ENCODE measurements at regions not wholly inside any gene's neighbourhood (a gene's known extent, or its start where the extent isn't known, plus 50 kb on each side); places are given as distances from the start of the nearest gene placed in this dataset.

GRCh38 chr2:106961328-106961727, 75.4 kb upstream of the ST6GAL2 start:
- H3K4me3 ChIP-seq (ENCODE audit: low read length) = no peak overlapping the region
- no peaks in the 10 kb centered on the region for H3K36me3 ChIP-seq (ENCODE audit: insufficient read depth, low read length)
- no peak overlapping the region for H3K4me2 ChIP-seq (ENCODE audit: low read length)
- no peak overlapping the region for H3K9ac ChIP-seq (ENCODE audit: low read depth, low read length)
- H3K9me3 ChIP-seq (replicated peaks; ENCODE audit: low read length) = no peaks in the 10 kb centered on the region
- no peaks in the 10 kb centered on the region for H3K4me1 ChIP-seq (ENCODE audit: control insufficient read depth, insufficient read depth, low read length)
- H3K27me3 ChIP-seq (ENCODE audit: control insufficient read depth, insufficient read depth, low read length) = no peaks in the 10 kb centered on the region

- no peaks in the 10 kb centered on the region for H3K9me3 ChIP-seq (replicated peaks; ENCODE audit: low read length)
- no peaks in the 10 kb centered on the region for H3K27me3 ChIP-seq (ENCODE audit: control insufficient read depth, insufficient read depth, low read length)
- H3K4me3 ChIP-seq (ENCODE audit: low read length) = no peak overlapping the region
- no peaks in the 10 kb centered on the region for H3K4me1 ChIP-seq (ENCODE audit: control insufficient read depth, insufficient read depth, low read length)
- H3K9ac ChIP-seq (ENCODE audit: low read depth, low read length) = no peak overlapping the region
- no peaks in the 10 kb centered on the region for H3K36me3 ChIP-seq (ENCODE audit: insufficient read depth, low read length)
- no peak overlapping the region for H3K4me2 ChIP-seq (ENCODE audit: low read length)
Measured at GRCh38 chr2:106963156-106963555, 77.2 kb upstream of the ST6GAL2 start.

- Histone ChIP-seq H3K36me3 (ENCODE audit: insufficient read depth, low read length) (no peaks in the 10 kb centered on the region), H3K4me1 (ENCODE audit: control insufficient read depth, insufficient read depth, low read length) (no peaks in the 10 kb centered on the region), H3K9me3 (replicated peaks; ENCODE audit: low read length) (no peaks in the 10 kb centered on the region), H3K4me2 (ENCODE audit: low read length) (no peak overlapping the region), H3K4me3 (ENCODE audit: low read length) (no peak overlapping the region), H3K27me3 (ENCODE audit: control insufficient read depth, insufficient read depth, low read length) (no peaks in the 10 kb centered on the region), H3K9ac (ENCODE audit: low read depth, low read length) (no peak overlapping the region)
Measured at GRCh38 chr2:106963893-106964292, 77.9 kb upstream of the ST6GAL2 start.

- Histone ChIP-seq H3K9me3 (replicated peaks; ENCODE audit: low read length) (no peaks in the 10 kb centered on the region), H3K4me1 (ENCODE audit: control insufficient read depth, insufficient read depth, low read length) (peaks cover 7% of the 10 kb centered on the region), H3K4me3 (ENCODE audit: low read length) (no peak overlapping the region), H3K9ac (ENCODE audit: low read depth, low read length) (no peak overlapping the region), H3K27me3 (ENCODE audit: control insufficient read depth, insufficient read depth, low read length) (no peaks in the 10 kb centered on the region), H3K36me3 (ENCODE audit: insufficient read depth, low read length) (no peaks in the 10 kb centered on the region), H3K4me2 (ENCODE audit: low read length) (no peak overlapping the region)
Measured at GRCh38 chr2:106965611-106966010, 79.6 kb upstream of the ST6GAL2 start.

GRCh38 chr2:106969777-106970176, 83.8 kb upstream of the ST6GAL2 start:
- Histone ChIP-seq H3K27me3 (ENCODE audit: control insufficient read depth, insufficient read depth, low read length) (no peaks in the 10 kb centered on the region), H3K9me3 (replicated peaks; ENCODE audit: low read length) (no peaks in the 10 kb centered on the region), H3K9ac (ENCODE audit: low read depth, low read length) (no peak overlapping the region), H3K4me3 (ENCODE audit: low read length) (no peak overlapping the region), H3K36me3 (ENCODE audit: insufficient read depth, low read length) (no peaks in the 10 kb centered on the region), H3K4me2 (ENCODE audit: low read length) (no peak overlapping the region), H3K4me1 (ENCODE audit: control insufficient read depth, insufficient read depth, low read length) (peaks cover 18% of the 10 kb centered on the region)

- H3K27me3 ChIP-seq (ENCODE audit: control insufficient read depth, insufficient read depth, low read length) = no peaks in the 10 kb centered on the region
- no peak overlapping the region for H3K4me2 ChIP-seq (ENCODE audit: low read length)
Measured at GRCh38 chr2:106970471-106971261, 84.7 kb upstream of the ST6GAL2 start.

GRCh38 chr2:106972782-106973181, 86.8 kb upstream of the ST6GAL2 start:
- Histone ChIP-seq H3K4me1 (ENCODE audit: control insufficient read depth, insufficient read depth, low read length) (peaks cover 18% of the 10 kb centered on the region), H3K4me3 (ENCODE audit: low read length) (no peak overlapping the region), H3K4me2 (ENCODE audit: low read length) (no peak overlapping the region), H3K9me3 (replicated peaks; ENCODE audit: low read length) (peaks cover 2% of the 10 kb centered on the region), H3K27me3 (ENCODE audit: control insufficient read depth, insufficient read depth, low read length) (no peaks in the 10 kb centered on the region), H3K36me3 (ENCODE audit: insufficient read depth, low read length) (no peaks in the 10 kb centered on the region), H3K9ac (ENCODE audit: low read depth, low read length) (no peak overlapping the region)

More at GRCh38 chr2:106970471-106971261, 84.7 kb upstream of the ST6GAL2 start:
- H3K4me1 ChIP-seq (ENCODE audit: control insufficient read depth, insufficient read depth, low read length) = peaks cover 18% of the 10 kb centered on the region
- H3K9ac ChIP-seq (ENCODE audit: low read depth, low read length) = no peak overlapping the region
- H3K4me3 ChIP-seq (ENCODE audit: low read length) = no peak overlapping the region
- no peaks in the 10 kb centered on the region for H3K9me3 ChIP-seq (replicated peaks; ENCODE audit: low read length)
- no peaks in the 10 kb centered on the region for H3K36me3 ChIP-seq (ENCODE audit: insufficient read depth, low read length)

GRCh38 chr2:106974891-106975290, 88.9 kb upstream of the ST6GAL2 start:
- H3K36me3 ChIP-seq (ENCODE audit: insufficient read depth, low read length) = no peaks in the 10 kb centered on the region
- no peak overlapping the region for H3K4me2 ChIP-seq (ENCODE audit: low read length)
- peaks cover 17% of the 10 kb centered on the region for H3K4me1 ChIP-seq (ENCODE audit: control insufficient read depth, insufficient read depth, low read length)
- no peak overlapping the region for H3K4me3 ChIP-seq (ENCODE audit: low read length)
- no peaks in the 10 kb centered on the region for H3K27me3 ChIP-seq (ENCODE audit: control insufficient read depth, insufficient read depth, low read length)
- peaks cover 2% of the 10 kb centered on the region for H3K9me3 ChIP-seq (replicated peaks; ENCODE audit: low read length)
- H3K9ac ChIP-seq (ENCODE audit: low read depth, low read length) = no peak overlapping the region

GRCh38 chr2:106975641-106976040, 89.7 kb upstream of the ST6GAL2 start:
- peaks cover 2% of the 10 kb centered on the region for H3K9me3 ChIP-seq (replicated peaks; ENCODE audit: low read length)
- H3K9ac ChIP-seq (ENCODE audit: low read depth, low read length) = no peak overlapping the region
- H3K4me3 ChIP-seq (ENCODE audit: low read length) = no peak overlapping the region
- no peaks in the 10 kb centered on the region for H3K27me3 ChIP-seq (ENCODE audit: control insufficient read depth, insufficient read depth, low read length)
- H3K4me1 ChIP-seq (ENCODE audit: control insufficient read depth, insufficient read depth, low read length) = peaks cover 11% of the 10 kb centered on the region
- no peaks in the 10 kb centered on the region for H3K36me3 ChIP-seq (ENCODE audit: insufficient read depth, low read length)
- H3K4me2 ChIP-seq (ENCODE audit: low read length) = no peak overlapping the region

- peaks cover 2% of the 10 kb centered on the region for H3K9me3 ChIP-seq (replicated peaks; ENCODE audit: low read length)
- H3K4me3 ChIP-seq (ENCODE audit: low read length) = no peak overlapping the region
- no peak overlapping the region for H3K9ac ChIP-seq (ENCODE audit: low read depth, low read length)
- H3K4me1 ChIP-seq (ENCODE audit: control insufficient read depth, insufficient read depth, low read length) = peaks cover 11% of the 10 kb centered on the region
- H3K27me3 ChIP-seq (ENCODE audit: control insufficient read depth, insufficient read depth, low read length) = no peaks in the 10 kb centered on the region
- H3K36me3 ChIP-seq (ENCODE audit: insufficient read depth, low read length) = no peaks in the 10 kb centered on the region
- H3K4me2 ChIP-seq (ENCODE audit: low read length) = no peak overlapping the region
Measured at GRCh38 chr2:106976548-106976947, 90.6 kb upstream of the ST6GAL2 start.

GRCh38 chr2:106977717-106978116, 91.8 kb upstream of the ST6GAL2 start:
- Histone ChIP-seq H3K9me3 (replicated peaks; ENCODE audit: low read length) (peaks cover 2% of the 10 kb centered on the region), H3K4me2 (ENCODE audit: low read length) (no peak overlapping the region), H3K9ac (ENCODE audit: low read depth, low read length) (no peak overlapping the region), H3K36me3 (ENCODE audit: insufficient read depth, low read length) (no peaks in the 10 kb centered on the region), H3K4me3 (ENCODE audit: low read length) (no peak overlapping the region), H3K4me1 (ENCODE audit: control insufficient read depth, insufficient read depth, low read length) (peaks cover 3% of the 10 kb centered on the region), H3K27me3 (ENCODE audit: control insufficient read depth, insufficient read depth, low read length) (no peaks in the 10 kb centered on the region)

GRCh38 chr2:106978647-106979046, 92.7 kb upstream of the ST6GAL2 start:
- Histone ChIP-seq H3K4me1 (ENCODE audit: control insufficient read depth, insufficient read depth, low read length) (peaks cover 8% of the 10 kb centered on the region), H3K4me2 (ENCODE audit: low read length) (no peak overlapping the region), H3K27me3 (ENCODE audit: control insufficient read depth, insufficient read depth, low read length) (no peaks in the 10 kb centered on the region), H3K9me3 (replicated peaks; ENCODE audit: low read length) (peaks cover 2% of the 10 kb centered on the region), H3K36me3 (ENCODE audit: insufficient read depth, low read length) (no peaks in the 10 kb centered on the region), H3K4me3 (ENCODE audit: low read length) (no peak overlapping the region), H3K9ac (ENCODE audit: low read depth, low read length) (no peak overlapping the region)

All from skeletal muscle satellite cell (primary cell).